HG03439 (cell line): ENCODE measurements at regions not wholly inside any gene's neighbourhood (a gene's known extent, or its start where the extent isn't known, plus 50 kb on each side); places are given as distances from the start of the nearest gene placed in this dataset.
"Not testable (repeated sequence)": the region's sequence is repeated elsewhere in the genome, so short reads cannot be mapped to it uniquely, and the experiment has no call there.

Experiments used
- ATAC-seq: cut with Tn5 transposase; IDR thresholded peaks from one replicate; pipeline ENCODE4 v1.9.1; 2021; ENCODE audit warnings: mild to moderate bottlenecking, moderate library complexity; ENCODE audit not compliant: unreplicated experiment

DNA sequence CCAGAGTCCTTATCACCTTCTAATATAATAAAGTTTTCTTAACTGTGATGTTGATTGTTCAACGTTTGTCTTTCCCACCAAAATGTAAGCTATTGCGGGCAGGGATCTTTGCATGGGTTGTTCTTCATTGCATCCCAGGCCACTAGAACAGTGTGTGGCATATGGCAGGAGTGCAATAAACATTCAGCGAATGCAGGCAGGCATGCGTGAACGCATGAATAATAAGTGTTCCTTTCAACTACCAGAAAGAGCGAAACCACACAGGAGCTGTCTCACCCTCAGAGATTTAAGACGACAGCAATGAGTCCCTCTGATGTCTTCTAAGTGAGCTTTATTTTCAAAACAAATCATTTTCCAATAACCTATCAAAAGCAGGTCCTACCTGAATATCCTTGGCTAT lies 2693.1 kb upstream of the TPTE start:
- not testable (repeated sequence) for ATAC-seq

DNA sequence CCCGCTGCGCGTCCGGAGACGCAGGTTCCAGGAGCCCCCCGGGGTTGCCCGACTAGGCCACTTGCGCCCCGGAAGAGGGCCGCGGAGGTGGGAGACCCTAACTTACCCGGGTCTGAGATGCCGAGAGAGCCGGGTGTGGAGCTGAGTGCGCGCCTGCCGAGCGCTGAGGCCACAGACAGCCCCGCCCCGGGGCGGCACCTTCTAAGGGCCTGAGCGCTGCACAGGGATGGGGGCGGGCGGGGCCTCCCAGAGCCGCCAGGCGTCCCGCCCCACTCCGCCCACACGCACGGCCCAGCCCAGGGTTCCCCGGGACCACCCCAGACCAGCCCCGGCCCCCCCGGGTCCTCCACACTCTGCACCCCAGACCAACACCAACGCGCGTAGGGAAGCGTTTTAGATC lies 2692.0 kb upstream of the TPTE start:
- ATAC-seq = not testable (repeated sequence)

DNA sequence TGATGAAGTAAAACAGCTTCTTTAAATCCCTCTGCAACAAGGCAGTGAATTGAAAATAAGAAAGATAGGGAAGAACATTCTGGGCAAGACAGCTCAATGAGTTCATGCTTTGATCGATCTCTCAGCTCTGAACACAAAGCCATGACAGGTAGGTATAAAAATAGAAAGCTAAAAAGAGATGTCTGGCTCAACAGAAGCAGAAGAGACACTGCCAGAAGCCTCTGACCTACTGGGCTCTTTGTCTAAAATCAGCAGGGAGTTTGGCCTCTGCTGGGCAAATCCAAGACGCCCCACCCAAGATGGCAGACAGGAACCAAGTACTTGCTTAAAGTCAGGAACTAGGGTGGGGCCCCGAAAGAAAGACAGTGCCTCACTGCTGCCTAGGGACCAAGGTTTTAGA lies 2684.1 kb upstream of the TPTE start:
- ATAC-seq = not testable (repeated sequence)

DNA sequence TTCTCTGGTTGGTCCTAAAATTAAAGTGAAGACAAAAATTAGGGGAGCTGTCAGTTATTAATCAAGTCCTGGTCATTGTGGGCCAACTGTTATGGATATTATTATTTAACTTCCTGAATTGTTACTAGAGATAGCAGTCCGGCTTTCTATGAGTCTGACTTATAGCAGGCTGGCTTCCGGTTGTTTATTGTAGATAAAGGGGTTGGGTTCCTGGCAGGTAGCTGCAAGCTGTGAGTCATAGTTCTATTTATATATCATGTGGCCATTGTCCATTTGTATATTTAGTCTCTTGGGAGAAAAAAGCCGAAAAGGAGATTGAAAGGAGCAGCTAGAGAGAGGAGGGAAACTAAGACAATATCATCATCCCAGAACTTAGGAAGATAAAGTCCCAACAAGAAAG lies 2668.0 kb upstream of the TPTE start:
- not testable (repeated sequence) for ATAC-seq

DNA sequence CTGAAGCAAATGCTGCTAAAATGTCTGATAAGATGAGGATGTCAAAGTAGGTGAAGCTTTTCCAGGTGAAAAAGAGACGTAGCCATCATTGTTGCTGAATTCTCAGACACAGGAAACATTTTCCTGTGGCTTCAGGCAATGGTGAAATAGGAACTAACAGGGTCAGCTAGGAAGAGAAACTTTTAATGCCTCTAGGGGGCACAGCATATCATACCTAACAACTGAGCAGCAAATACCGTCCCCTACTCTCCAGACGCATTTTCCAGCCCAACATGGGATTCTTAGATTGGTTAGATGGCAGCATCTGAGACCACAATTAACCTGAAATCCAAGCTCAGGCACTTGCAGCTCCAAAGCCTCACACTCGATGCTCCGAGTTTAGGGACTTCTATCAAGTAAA lies 2667.5 kb upstream of the TPTE start:
- not testable (repeated sequence) for ATAC-seq
